ENCODE measurements at regions not wholly inside any gene's neighbourhood (a gene's known extent, or its start where the extent isn't known, plus 50 kb on each side); places are given as distances from the start of the nearest gene placed in this dataset.

DNA sequence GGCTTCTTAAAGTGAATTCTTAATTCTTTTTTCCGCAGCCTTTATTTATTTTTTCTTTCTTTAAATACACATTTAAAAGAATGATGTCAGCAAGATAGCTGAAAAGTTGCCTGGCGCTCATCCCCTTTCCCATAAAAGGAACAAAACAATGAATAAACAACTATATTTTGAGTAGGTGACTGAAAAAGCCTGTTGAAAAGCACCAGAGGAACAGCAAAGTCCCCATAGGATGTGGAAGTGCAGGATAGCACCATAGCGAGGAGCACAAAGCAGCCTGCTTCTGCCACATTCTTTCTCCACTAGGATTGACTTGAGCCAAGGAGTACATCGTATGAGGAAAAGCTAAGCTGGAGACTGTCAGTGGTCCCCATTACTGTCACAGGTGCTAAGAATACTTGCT lies 754.9 kb downstream of the SQOR start:
- Histone ChIP-seq H3K9me3 (replicated peaks) (peaks cover 27% of the 10 kb centered on the region), H3K4me3 (no peak overlapping the region), H3K4me1 (no peaks in the 10 kb centered on the region), H3K36me3 (no peaks in the 10 kb centered on the region), H3K27ac (replicated peaks) (no peak overlapping the region), H3K27me3 (ENCODE audit: low read depth) (no peaks in the 10 kb centered on the region)
- intact Hi-C loops (cut with micrococcal nuclease): no loop called here
- DNase-seq: no peak
- TF ChIP-seq, protein P1, sequence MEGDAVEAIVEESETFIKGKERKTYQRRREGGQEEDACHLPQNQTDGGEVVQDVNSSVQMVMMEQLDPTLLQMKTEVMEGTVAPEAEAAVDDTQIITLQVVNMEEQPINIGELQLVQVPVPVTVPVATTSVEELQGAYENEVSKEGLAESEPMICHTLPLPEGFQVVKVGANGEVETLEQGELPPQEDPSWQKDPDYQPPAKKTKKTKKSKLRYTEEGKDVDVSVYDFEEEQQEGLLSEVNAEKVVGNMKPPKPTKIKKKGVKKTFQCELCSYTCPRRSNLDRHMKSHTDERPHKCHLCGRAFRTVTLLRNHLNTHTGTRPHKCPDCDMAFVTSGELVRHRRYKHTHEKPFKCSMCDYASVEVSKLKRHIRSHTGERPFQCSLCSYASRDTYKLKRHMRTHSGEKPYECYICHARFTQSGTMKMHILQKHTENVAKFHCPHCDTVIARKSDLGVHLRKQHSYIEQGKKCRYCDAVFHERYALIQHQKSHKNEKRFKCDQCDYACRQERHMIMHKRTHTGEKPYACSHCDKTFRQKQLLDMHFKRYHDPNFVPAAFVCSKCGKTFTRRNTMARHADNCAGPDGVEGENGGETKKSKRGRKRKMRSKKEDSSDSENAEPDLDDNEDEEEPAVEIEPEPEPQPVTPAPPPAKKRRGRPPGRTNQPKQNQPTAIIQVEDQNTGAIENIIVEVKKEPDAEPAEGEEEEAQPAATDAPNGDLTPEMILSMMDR (IDR thresholded peaks at IDR 0.05; ENCODE audit: borderline replicate concordance): no peak

DNA sequence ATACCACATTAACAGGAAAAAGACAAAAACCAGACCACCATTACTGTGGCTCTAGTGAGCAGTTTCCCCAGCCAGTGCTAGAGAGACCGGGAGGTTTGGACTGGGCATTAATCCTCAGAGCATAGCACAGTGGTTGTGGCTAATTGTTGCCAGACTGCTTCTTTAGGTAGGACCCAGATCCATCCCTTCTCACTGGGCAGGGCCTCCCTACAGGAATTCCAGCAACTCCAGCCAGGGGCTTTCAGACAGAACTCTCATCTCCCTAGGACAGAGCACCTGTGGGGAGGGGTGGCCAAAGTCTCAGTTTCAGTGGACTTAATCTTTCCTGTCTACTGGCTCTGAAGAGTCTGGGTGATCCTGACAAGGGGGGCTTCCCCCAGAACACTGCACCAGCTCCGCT lies 759.6 kb downstream of the SQOR start:
- DNase-seq: no peak
- H3K27ac ChIP-seq (replicated peaks): no peak overlapping the region
- H3K4me1 ChIP-seq: no peaks in the 10 kb centered on the region
- H3K9me3 ChIP-seq (replicated peaks): peaks cover 51% of the 10 kb centered on the region
- TF ChIP-seq, protein P1 (IDR thresholded peaks at IDR 0.05; ENCODE audit: borderline replicate concordance): no peak
- no peaks in the 10 kb centered on the region for H3K36me3 ChIP-seq
- H3K4me3 ChIP-seq: no peak overlapping the region
- no peaks in the 10 kb centered on the region for H3K27me3 ChIP-seq (ENCODE audit: low read depth)
- intact Hi-C loops (cut with micrococcal nuclease): no loop called here

DNA sequence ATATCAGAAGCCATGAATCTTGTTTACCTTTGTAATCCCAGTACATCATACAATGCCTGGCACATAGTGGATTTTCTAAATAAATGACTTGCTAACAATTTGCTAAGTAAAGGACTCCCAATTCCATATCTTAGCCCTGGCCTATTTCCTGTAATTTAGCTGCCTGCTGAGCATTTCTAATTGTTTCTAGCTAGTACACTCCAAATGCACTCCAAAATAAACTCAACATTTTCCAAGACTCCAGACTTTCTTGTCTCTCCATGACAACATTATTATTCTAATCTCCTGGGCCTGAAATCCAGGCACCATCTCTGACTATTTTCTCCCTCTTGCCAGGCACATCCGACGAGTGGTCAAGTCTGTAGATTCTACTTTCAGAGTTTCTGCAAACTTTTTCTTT lies 773.5 kb downstream of the SQOR start:
- intact Hi-C loops (cut with micrococcal nuclease): no loop called here
- no peak for DNase-seq
- H3K4me1 ChIP-seq: no peaks in the 10 kb centered on the region

DNA sequence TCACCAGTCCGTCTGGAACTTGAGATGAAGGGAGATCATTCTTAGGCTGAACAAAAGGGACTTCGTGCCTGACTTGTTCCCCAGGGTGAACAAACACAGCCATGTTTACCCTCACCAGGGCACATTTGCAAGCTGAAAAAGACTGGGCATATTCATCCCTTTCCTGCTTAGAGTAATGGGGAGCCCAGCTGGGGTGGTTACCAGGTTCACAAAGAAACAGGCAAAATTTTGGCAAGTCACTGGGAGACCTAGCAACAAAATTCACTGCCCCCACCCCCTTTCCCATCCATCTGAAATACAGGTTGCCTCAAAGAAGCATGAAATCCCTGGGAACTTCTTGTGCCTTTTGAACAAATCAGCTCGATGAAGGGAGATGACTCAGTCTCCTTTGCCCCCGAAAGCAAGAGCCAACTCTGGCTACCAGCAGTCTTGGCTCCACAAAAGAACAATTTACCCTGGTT lies 775.0 kb downstream of the SQOR start:
- intact Hi-C loops (cut with micrococcal nuclease): no loop called here
- Histone ChIP-seq H3K4me1 (no peaks in the 10 kb centered on the region), H3K27ac (replicated peaks) (no peak overlapping the region), H3K9me3 (replicated peaks) (no peaks in the 10 kb centered on the region), H3K4me3 (no peak overlapping the region), H3K36me3 (no peaks in the 10 kb centered on the region), H3K27me3 (ENCODE audit: low read depth) (no peaks in the 10 kb centered on the region)
- no peak for DNase-seq
- TF ChIP-seq, protein P1 (IDR thresholded peaks at IDR 0.05; ENCODE audit: borderline replicate concordance): no peak

More for the DNA sequence above, 773.5 kb downstream of the SQOR start:
- H3K27me3 ChIP-seq (ENCODE audit: low read depth): no peaks in the 10 kb centered on the region
- H3K9me3 ChIP-seq (replicated peaks): no peaks in the 10 kb centered on the region
- H3K4me3 ChIP-seq: no peak overlapping the region
- H3K36me3 ChIP-seq: no peaks in the 10 kb centered on the region
- peak overlapping the region; percentile 19 for H3K27ac ChIP-seq (replicated peaks)
- TF ChIP-seq, protein P1 (IDR thresholded peaks at IDR 0.05; ENCODE audit: borderline replicate concordance): no peak

DNA sequence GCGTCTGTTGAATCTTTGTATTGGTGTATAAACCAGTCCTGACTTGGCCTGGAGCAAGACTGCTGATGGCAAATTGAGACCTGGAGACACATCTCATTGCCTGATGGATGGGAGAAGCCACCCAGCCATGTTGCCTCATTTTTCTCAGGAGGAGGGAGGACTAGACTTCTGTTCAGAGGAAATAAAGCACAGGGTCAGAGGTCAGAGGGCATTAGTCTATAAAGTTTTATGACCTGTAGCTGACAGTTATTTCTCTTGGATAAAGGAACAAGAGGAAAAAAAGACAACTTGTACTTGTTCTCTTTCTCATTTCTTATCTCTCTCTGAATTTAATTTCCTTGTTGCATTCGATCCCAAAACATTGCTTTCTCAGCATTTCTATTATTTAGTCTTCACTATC lies 775.9 kb downstream of the SQOR start:
- no peaks in the 10 kb centered on the region for H3K9me3 ChIP-seq (replicated peaks)
- no peak overlapping the region for H3K27ac ChIP-seq (replicated peaks)
- DNase-seq: no peak
- TF ChIP-seq, protein P1 (IDR thresholded peaks at IDR 0.05; ENCODE audit: borderline replicate concordance): no peak
- intact Hi-C loops (cut with micrococcal nuclease): no loop called here
- no peaks in the 10 kb centered on the region for H3K4me1 ChIP-seq
- no peaks in the 10 kb centered on the region for H3K27me3 ChIP-seq (ENCODE audit: low read depth)
- no peak overlapping the region for H3K4me3 ChIP-seq
- no peaks in the 10 kb centered on the region for H3K36me3 ChIP-seq

DNA sequence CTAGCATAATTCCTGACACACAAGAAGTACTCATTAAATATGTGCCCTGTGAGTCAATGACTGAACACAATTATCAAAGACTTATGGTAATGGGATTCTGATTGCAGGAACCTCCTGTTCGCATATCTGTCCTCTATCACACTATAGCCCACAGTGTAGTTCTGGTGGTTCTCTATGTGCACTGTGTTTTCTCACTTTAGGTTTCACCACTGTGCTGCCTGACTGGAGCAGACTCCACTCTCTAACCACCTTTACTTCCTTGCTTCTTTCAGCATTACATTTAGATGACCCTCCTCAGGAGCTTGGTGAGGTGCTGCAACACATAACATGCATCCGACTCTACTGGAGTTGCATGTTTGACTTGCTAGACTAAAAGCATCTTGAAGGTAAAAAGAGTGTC lies 777.1 kb downstream of the SQOR start:
- Histone ChIP-seq H3K4me3 (no peak overlapping the region), H3K36me3 (no peaks in the 10 kb centered on the region), H3K27ac (replicated peaks) (no peak overlapping the region), H3K27me3 (ENCODE audit: low read depth) (no peaks in the 10 kb centered on the region), H3K4me1 (no peaks in the 10 kb centered on the region), H3K9me3 (replicated peaks) (no peaks in the 10 kb centered on the region)
- intact Hi-C loops (cut with micrococcal nuclease): no loop called here
- no peak for DNase-seq
- TF ChIP-seq, protein P1 (IDR thresholded peaks at IDR 0.05; ENCODE audit: borderline replicate concordance): no peak
